GM12878 (cell line): ENCODE measurements at regions not wholly inside any gene's neighbourhood (a gene's known extent, or its start where the extent isn't known, plus 50 kb on each side); places are given as distances from the start of the nearest gene placed in this dataset.

ENCODE experiments used
- MXI1 ChIP-seq: fragments of 150-350 bp; IDR thresholded peaks from 2 replicates; pipeline ENCODE4 v1.6.1; 2011; ENCODE audit warnings: low read depth, mild to moderate bottlenecking, inconsistent platforms, low read length, improper control_type of control experiment
- POU2F2 ChIP-seq: IDR thresholded peaks from 3 replicates; pipeline ENCODE4 v1.6.1; 2011; ENCODE audit warnings: low read depth, mild to moderate bottlenecking, low read length, borderline replicate concordance
- ZNF274 ChIP-seq: IDR thresholded peaks from one replicate; pipeline ENCODE4 v1.8.0; 2011; ENCODE audit not compliant: insufficient read length, insufficient read depth
- TF ChIP-seq, protein P1 (sequence below): IDR thresholded peaks from 2 replicates; pipeline ENCODE4 v1.6.1; 2011; ENCODE audit warnings: mild to moderate bottlenecking, low read depth, low read length, moderate library complexity; ENCODE audit not compliant: insufficient replicate concordance

DNA sequence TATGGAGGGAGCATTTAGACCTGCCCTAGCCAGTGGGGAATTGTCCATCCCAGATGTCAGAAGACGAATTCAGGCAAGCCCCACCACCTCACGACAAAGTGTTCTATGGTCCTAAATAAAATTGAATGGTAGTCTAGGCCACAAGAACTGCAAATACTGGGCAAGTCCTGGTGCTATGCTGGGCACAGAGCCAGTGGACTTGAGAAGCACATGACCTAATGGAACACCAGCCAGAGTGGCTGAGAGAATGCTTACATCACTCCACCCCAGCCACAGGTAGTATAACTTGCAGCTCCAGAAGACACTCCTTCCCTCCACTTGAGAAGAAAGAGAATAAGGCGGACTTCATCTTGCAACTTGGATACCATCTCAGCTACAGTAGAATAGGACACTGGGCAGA, 567.3 kb upstream of the CXADR start:
- TF ChIP-seq, protein P1, sequence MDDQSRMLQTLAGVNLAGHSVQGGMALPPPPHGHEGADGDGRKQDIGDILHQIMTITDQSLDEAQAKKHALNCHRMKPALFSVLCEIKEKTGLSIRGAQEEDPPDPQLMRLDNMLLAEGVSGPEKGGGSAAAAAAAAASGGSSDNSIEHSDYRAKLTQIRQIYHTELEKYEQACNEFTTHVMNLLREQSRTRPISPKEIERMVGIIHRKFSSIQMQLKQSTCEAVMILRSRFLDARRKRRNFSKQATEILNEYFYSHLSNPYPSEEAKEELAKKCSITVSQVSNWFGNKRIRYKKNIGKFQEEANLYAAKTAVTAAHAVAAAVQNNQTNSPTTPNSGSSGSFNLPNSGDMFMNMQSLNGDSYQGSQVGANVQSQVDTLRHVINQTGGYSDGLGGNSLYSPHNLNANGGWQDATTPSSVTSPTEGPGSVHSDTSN = no peak
- TF ChIP-seq MXI1 = no peak
- TF ChIP-seq ZNF274 = no peak
- no peak for TF ChIP-seq POU2F2
